ENCODE measurements at regions not wholly inside any gene's neighbourhood (a gene's known extent, or its start where the extent isn't known, plus 50 kb on each side); places are given as distances from the start of the nearest gene placed in this dataset.

GRCh38 chr3:95348879-95349278 lies 1286.0 kb downstream of the NSUN3 start:
- H3K36me3 ChIP-seq (replicated peaks in 1 of 2), result no peaks in the 10 kb centered on the region
- DNase-seq, result no peak
- no peak overlapping the region for H3K4me3 ChIP-seq
- intact Hi-C loops (cut with DNase I), result no loop called here
- H3K27ac ChIP-seq, result no peak overlapping the region
- peaks cover 0 to 7% (median 0%) of the 10 kb centered on the region in 3 donors for H3K9me3 ChIP-seq (replicated peaks in 1 of 3)
- TF ChIP-seq CTCF (IDR thresholded peaks at IDR 0.05) (no peak), POLR2A (IDR thresholded peaks at IDR 0.05) (no peak)
- WGBS, 4 donors, result 74 to 89% (median 86%) methylated on average over 3 of the region's 3 CpGs
- no peaks in the 10 kb centered on the region for H3K27me3 ChIP-seq
- H3K4me1 ChIP-seq (replicated peaks in 1 of 2), result no peaks in the 10 kb centered on the region

GRCh38 chr3:95350049-95350448 lies 1287.2 kb downstream of the NSUN3 start:
- Histone ChIP-seq H3K27ac (no peak overlapping the region), H3K36me3 (replicated peaks in 1 of 2) (no peaks in the 10 kb centered on the region), H3K9me3 (replicated peaks in 1 of 3) (peaks cover 0 to 7% (median 0%) of the 10 kb centered on the region in 3 donors), H3K4me1 (replicated peaks in 1 of 2) (no peaks in the 10 kb centered on the region), H3K27me3 (no peaks in the 10 kb centered on the region), H3K4me3 (no peak overlapping the region)
- 77 to 89% (median 82%) methylated on average over 4 of the region's 4 CpGs for WGBS, 4 donors
- intact Hi-C loops (cut with DNase I), result no loop called here
- no peak for DNase-seq
- TF ChIP-seq CTCF (IDR thresholded peaks at IDR 0.05), result no peak
- TF ChIP-seq POLR2A (IDR thresholded peaks at IDR 0.05), result no peak

- no peak for DNase-seq
- TF ChIP-seq CTCF (IDR thresholded peaks at IDR 0.05) (no peak), POLR2A (IDR thresholded peaks at IDR 0.05) (no peak)
- Histone ChIP-seq H3K9me3 (replicated peaks in 1 of 3) (peaks cover 0 to 7% (median 0%) of the 10 kb centered on the region in 3 donors), H3K27ac (no peak overlapping the region), H3K4me1 (replicated peaks in 1 of 2) (no peaks in the 10 kb centered on the region), H3K27me3 (no peaks in the 10 kb centered on the region), H3K36me3 (replicated peaks in 1 of 2) (no peaks in the 10 kb centered on the region), H3K4me3 (no peak overlapping the region)
- intact Hi-C loops (cut with DNase I), result no loop called here
- 72 to 82% (median 79%) methylated on average over 2 of the region's 2 CpGs for WGBS, 4 donors
These were observed 1288.3 kb downstream of the NSUN3 start for GRCh38 chr3:95351158-95351557.

- Histone ChIP-seq H3K27ac (no peak overlapping the region), H3K36me3 (replicated peaks in 1 of 2) (no peaks in the 10 kb centered on the region), H3K27me3 (no peaks in the 10 kb centered on the region), H3K9me3 (replicated peaks in 1 of 3) (no peaks in the 10 kb centered on the region), H3K4me1 (replicated peaks in 1 of 2) (no peaks in the 10 kb centered on the region), H3K4me3 (no peak overlapping the region)
- WGBS, 4 donors, result 19 to 29% (median 25%) methylated on average over 1 of the region's 1 CpG
- TF ChIP-seq CTCF (IDR thresholded peaks at IDR 0.05) (no peak), POLR2A (IDR thresholded peaks at IDR 0.05) (no peak)
- DNase-seq, result no peak
- intact Hi-C loops (cut with DNase I), result no loop called here
These were observed 1289.6 kb downstream of the NSUN3 start for GRCh38 chr3:95352471-95352870.
